GM18907 (cell line): ENCODE measurements at regions not wholly inside any gene's neighbourhood (a gene's known extent, or its start where the extent isn't known, plus 50 kb on each side); places are given as distances from the start of the nearest gene placed in this dataset.
"Not testable (repeated sequence)": the region's sequence is repeated elsewhere in the genome, so short reads cannot be mapped to it uniquely, and the experiment has no call there.

Experiments
- ATAC-seq: cut with Tn5 transposase; IDR thresholded peaks from one replicate; pipeline ENCODE4 v1.9.1; 2021; ENCODE audit warnings: mild to moderate bottlenecking, moderate library complexity; ENCODE audit not compliant: unreplicated experiment

- ATAC-seq = no peak
Measured at GRCh38 chr10:30765022-30765615, 135.6 kb upstream of the LYZL2 start.

GRCh38 chr10:30763918-30764317 is 134.4 kb upstream of the LYZL2 start:
- no peak for ATAC-seq

GRCh38 chr10:30762620-30763019 is 133.1 kb upstream of the LYZL2 start:
- ATAC-seq = no peak

GRCh38 chr10:30759423-30759822 is 129.9 kb upstream of the LYZL2 start:
- no peak for ATAC-seq

GRCh38 chr10:30758338-30758737 is 128.8 kb upstream of the LYZL2 start:
- no peak for ATAC-seq

- no peak for ATAC-seq
Measured at GRCh38 chr10:30756896-30757295, 127.3 kb upstream of the LYZL2 start.

- no peak for ATAC-seq
Measured at GRCh38 chr10:30756151-30756550, 126.6 kb upstream of the LYZL2 start.

GRCh38 chr10:30755441-30755953 is 125.9 kb upstream of the LYZL2 start:
- no peak for ATAC-seq

- ATAC-seq = no peak
Measured at GRCh38 chr10:30752481-30752881, 122.9 kb upstream of the LYZL2 start.

GRCh38 chr10:30751678-30752331 is 122.3 kb upstream of the LYZL2 start:
- no peak for ATAC-seq

- ATAC-seq = peak; percentile 62
Measured at GRCh38 chr10:30750971-30751677, 121.6 kb upstream of the LYZL2 start.

GRCh38 chr10:30749385-30749784 is 119.8 kb upstream of the LYZL2 start:
- ATAC-seq = no peak

GRCh38 chr10:30748152-30748973 is 118.8 kb upstream of the LYZL2 start:
- ATAC-seq = no peak

- ATAC-seq = no peak
Measured at GRCh38 chr10:30747633-30748032, 118.1 kb upstream of the LYZL2 start.

GRCh38 chr10:30745953-30746352 is 116.4 kb upstream of the LYZL2 start:
- ATAC-seq = no peak

GRCh38 chr10:30744106-30744505 is 114.6 kb upstream of the LYZL2 start:
- no peak for ATAC-seq

GRCh38 chr10:30743586-30743985 is 114.0 kb upstream of the LYZL2 start:
- no peak for ATAC-seq

- peak; percentile 90 for ATAC-seq
Measured at GRCh38 chr10:30742471-30742870, 112.9 kb upstream of the LYZL2 start.

GRCh38 chr10:30740774-30741173 is 111.2 kb upstream of the LYZL2 start:
- not testable (repeated sequence) for ATAC-seq

- ATAC-seq = no peak
Measured at GRCh38 chr10:30738416-30738815, 108.9 kb upstream of the LYZL2 start.

GRCh38 chr10:30737931-30738391 is 108.4 kb upstream of the LYZL2 start:
- no peak for ATAC-seq
